ENCODE measurements at regions not wholly inside any gene's neighbourhood (a gene's known extent, or its start where the extent isn't known, plus 50 kb on each side); places are given as distances from the start of the nearest gene placed in this dataset.
"Not testable (repeated sequence)": the region's sequence is repeated elsewhere in the genome, so short reads cannot be mapped to it uniquely, and the experiment has no call there.

DNA sequence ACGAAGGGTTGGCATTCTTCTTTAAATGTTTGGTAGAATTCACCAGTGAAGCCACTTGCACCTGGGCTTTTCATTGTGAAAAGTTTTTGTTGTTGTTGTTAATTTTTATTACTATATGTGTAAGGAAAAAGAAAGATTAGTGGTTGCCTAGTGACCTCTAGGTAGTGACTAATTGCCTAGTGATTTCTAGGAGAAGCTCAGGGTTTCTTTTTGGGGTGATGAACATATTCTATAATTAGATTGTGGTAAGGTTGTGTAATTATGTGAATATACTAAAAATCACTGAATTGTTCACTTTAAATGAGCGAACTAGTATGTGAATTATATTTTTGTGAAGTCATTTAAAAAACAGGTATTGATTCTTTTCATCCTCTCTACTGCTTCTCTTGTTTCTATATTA, 123.8 kb upstream of the TMEM170B start:
- Mint-ChIP-seq H3K36me3 (ENCODE audit: low read depth) (no peaks in the 10 kb centered on the region), H3K4me3 (peak overlapping the region; percentile 17), H3K4me1 (ENCODE audit: low read depth) (peaks cover 49% of the 10 kb centered on the region), H3K27me3 (no peaks in the 10 kb centered on the region), H3K9me3 (peaks cover 5% of the 10 kb centered on the region), H3K27ac (peak overlapping the region; percentile 89)
- DNase-seq, result no peak

GRCh38 chr6:11413117-11413687, 124.3 kb upstream of the TMEM170B start:
- peak overlapping the region; percentile 89 for H3K27ac Mint-ChIP-seq
- no peaks in the 10 kb centered on the region for H3K36me3 Mint-ChIP-seq (ENCODE audit: low read depth)
- H3K4me3 Mint-ChIP-seq, result peak overlapping the region; percentile 34
- H3K27me3 Mint-ChIP-seq, result no peaks in the 10 kb centered on the region
- H3K9me3 Mint-ChIP-seq, result peaks cover 5% of the 10 kb centered on the region
- no peak for DNase-seq
- H3K4me1 Mint-ChIP-seq (ENCODE audit: low read depth), result peaks cover 49% of the 10 kb centered on the region

DNA sequence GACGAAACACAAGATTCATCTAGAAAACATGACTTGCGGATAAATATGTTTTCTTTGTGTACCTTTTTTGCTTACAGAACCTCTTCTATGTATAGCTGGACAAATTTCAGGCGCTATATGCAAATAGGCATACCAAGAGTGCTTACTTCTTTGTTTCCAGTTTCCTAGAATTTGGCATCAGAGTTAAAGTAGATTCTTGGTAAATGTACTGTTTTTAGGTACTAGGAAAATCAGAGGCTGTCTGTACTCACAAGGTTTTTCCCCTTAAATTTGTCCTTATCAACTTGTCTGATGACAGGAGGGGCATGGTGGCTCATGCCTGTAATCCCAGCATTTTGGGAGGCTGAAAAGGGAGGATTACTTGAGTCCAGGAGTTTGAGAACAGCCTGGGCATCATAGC, 124.9 kb upstream of the TMEM170B start:
- Mint-ChIP-seq H3K4me3 (peak overlapping the region; percentile 34), H3K4me1 (ENCODE audit: low read depth) (peaks cover 49% of the 10 kb centered on the region), H3K27ac (peak overlapping the region; percentile 89), H3K36me3 (ENCODE audit: low read depth) (no peaks in the 10 kb centered on the region), H3K9me3 (peaks cover 5% of the 10 kb centered on the region), H3K27me3 (no peaks in the 10 kb centered on the region)
- no peak for DNase-seq

GRCh38 chr6:11412011-11412424, 125.5 kb upstream of the TMEM170B start:
- DNase-seq, result no peak
- H3K9me3 Mint-ChIP-seq, result peaks cover 5% of the 10 kb centered on the region
- H3K27me3 Mint-ChIP-seq, result no peaks in the 10 kb centered on the region
- H3K36me3 Mint-ChIP-seq (ENCODE audit: low read depth), result no peaks in the 10 kb centered on the region
- no peak overlapping the region for H3K4me3 Mint-ChIP-seq
- peak overlapping the region; percentile 74 for H3K27ac Mint-ChIP-seq
- peaks cover 49% of the 10 kb centered on the region for H3K4me1 Mint-ChIP-seq (ENCODE audit: low read depth)

GRCh38 chr6:11411593-11411992, 126.0 kb upstream of the TMEM170B start:
- Mint-ChIP-seq H3K27me3 (no peaks in the 10 kb centered on the region), H3K4me1 (ENCODE audit: low read depth) (peaks cover 49% of the 10 kb centered on the region), H3K27ac (peak overlapping the region; percentile 74), H3K4me3 (no peak overlapping the region), H3K36me3 (ENCODE audit: low read depth) (no peaks in the 10 kb centered on the region), H3K9me3 (peaks cover 5% of the 10 kb centered on the region)
- DNase-seq, result no peak

DNA sequence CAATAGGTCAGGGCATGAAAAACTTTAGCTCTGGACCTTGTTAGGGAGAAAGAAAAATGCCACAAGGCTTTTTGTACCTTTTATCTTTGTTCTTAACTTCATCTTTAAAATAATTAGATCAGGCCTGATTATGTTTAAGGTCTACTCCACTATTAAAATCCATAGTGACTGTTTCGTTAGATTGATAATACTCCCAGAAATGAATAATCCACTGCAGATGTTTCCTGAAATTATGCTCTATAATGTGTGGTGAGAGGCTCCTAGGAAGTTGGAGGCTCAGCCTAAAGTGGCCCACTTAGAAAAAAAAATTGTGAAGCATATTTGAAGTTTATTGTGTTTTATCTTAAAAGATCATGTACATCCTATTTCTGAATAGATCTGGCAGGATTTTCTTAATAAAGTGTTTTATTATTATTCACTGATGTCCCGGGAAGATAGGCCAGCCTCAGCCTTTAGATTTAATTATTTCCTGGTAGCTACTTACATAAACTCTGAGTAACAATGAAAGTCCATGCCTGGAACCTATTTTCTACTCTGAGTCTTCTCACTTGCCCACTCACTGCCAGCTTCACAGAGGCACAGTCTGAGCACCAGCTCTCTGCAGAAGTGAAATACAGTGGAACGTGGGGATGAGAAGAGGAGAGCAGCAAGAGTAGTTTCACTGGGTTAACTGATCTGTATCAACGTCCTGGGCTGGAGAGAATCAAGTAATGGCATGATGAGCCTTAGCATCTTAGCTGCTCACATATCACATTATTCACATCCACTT, 126.8 kb upstream of the TMEM170B start:
- Mint-ChIP-seq H3K27me3 (no peaks in the 10 kb centered on the region), H3K27ac (peak overlapping the region; percentile 81), H3K9me3 (no peaks in the 10 kb centered on the region), H3K4me1 (ENCODE audit: low read depth) (peaks cover 42% of the 10 kb centered on the region), H3K36me3 (ENCODE audit: low read depth) (no peaks in the 10 kb centered on the region), H3K4me3 (no peak overlapping the region)
- DNase-seq, result no peak

- H3K27me3 Mint-ChIP-seq, result no peaks in the 10 kb centered on the region
- H3K4me3 Mint-ChIP-seq, result no peak overlapping the region
- no peak for DNase-seq
- no peak overlapping the region for H3K27ac Mint-ChIP-seq
- no peaks in the 10 kb centered on the region for H3K9me3 Mint-ChIP-seq
- H3K36me3 Mint-ChIP-seq (ENCODE audit: low read depth), result no peaks in the 10 kb centered on the region
- H3K4me1 Mint-ChIP-seq (ENCODE audit: low read depth), result peaks cover 34% of the 10 kb centered on the region
Observed at GRCh38 chr6:11409371-11409770, 128.2 kb upstream of the TMEM170B start.

GRCh38 chr6:11407414-11407813, 130.1 kb upstream of the TMEM170B start:
- Mint-ChIP-seq H3K27me3 (no peaks in the 10 kb centered on the region), H3K9me3 (no peaks in the 10 kb centered on the region), H3K4me3 (no peak overlapping the region), H3K27ac (no peak overlapping the region), H3K4me1 (ENCODE audit: low read depth) (peaks cover 18% of the 10 kb centered on the region), H3K36me3 (ENCODE audit: low read depth) (no peaks in the 10 kb centered on the region)
- DNase-seq, result no peak

DNA sequence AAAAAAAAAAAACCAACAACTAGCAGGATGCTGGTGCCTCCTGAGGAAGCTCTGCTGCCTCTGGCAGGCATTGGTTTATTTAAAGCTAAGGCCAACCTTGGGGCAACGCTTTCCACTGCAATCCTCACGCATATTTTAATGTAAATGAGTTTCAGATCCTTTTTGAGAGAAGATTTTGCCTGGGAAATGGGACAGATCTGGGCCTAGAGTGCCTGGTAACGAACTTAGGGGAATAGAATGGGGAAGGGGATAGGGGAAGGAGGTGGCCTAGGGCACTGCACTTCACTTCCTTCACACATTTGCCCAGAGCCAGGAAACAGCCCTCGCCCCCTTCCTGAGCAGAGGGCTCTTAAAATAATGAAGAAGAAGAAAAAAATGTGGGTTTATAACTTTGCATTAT, 132.7 kb upstream of the TMEM170B start:
- no peak for DNase-seq
- Mint-ChIP-seq H3K4me3 (no peak overlapping the region), H3K4me1 (ENCODE audit: low read depth) (peaks cover 4% of the 10 kb centered on the region), H3K36me3 (ENCODE audit: low read depth) (no peaks in the 10 kb centered on the region), H3K9me3 (no peaks in the 10 kb centered on the region), H3K27me3 (no peaks in the 10 kb centered on the region), H3K27ac (no peak overlapping the region)

- Mint-ChIP-seq H3K9me3 (no peaks in the 10 kb centered on the region), H3K36me3 (ENCODE audit: low read depth) (no peaks in the 10 kb centered on the region), H3K4me3 (no peak overlapping the region), H3K27me3 (no peaks in the 10 kb centered on the region), H3K27ac (no peak overlapping the region), H3K4me1 (ENCODE audit: low read depth) (peaks cover 2% of the 10 kb centered on the region)
- no peak for DNase-seq
Observed at GRCh38 chr6:11404081-11404480, 133.5 kb upstream of the TMEM170B start.

GRCh38 chr6:11403035-11403601, 134.4 kb upstream of the TMEM170B start:
- Mint-ChIP-seq H3K36me3 (ENCODE audit: low read depth) (no peaks in the 10 kb centered on the region), H3K4me1 (ENCODE audit: low read depth) (peaks cover 1% of the 10 kb centered on the region), H3K4me3 (no peak overlapping the region), H3K27ac (no peak overlapping the region), H3K9me3 (no peaks in the 10 kb centered on the region), H3K27me3 (no peaks in the 10 kb centered on the region)
- no peak for DNase-seq

GRCh38 chr6:11402581-11402980, 135.0 kb upstream of the TMEM170B start:
- not testable (repeated sequence) for H3K9me3 Mint-ChIP-seq; H3K36me3 Mint-ChIP-seq (ENCODE audit: low read depth); H3K4me3 Mint-ChIP-seq; DNase-seq; H3K4me1 Mint-ChIP-seq (ENCODE audit: low read depth); H3K27ac Mint-ChIP-seq; H3K27me3 Mint-ChIP-seq

GRCh38 chr6:11401954-11402353, 135.6 kb upstream of the TMEM170B start:
- not testable (repeated sequence) for H3K36me3 Mint-ChIP-seq (ENCODE audit: low read depth); H3K27me3 Mint-ChIP-seq; H3K9me3 Mint-ChIP-seq; H3K27ac Mint-ChIP-seq; H3K4me3 Mint-ChIP-seq; DNase-seq; H3K4me1 Mint-ChIP-seq (ENCODE audit: low read depth)

DNA sequence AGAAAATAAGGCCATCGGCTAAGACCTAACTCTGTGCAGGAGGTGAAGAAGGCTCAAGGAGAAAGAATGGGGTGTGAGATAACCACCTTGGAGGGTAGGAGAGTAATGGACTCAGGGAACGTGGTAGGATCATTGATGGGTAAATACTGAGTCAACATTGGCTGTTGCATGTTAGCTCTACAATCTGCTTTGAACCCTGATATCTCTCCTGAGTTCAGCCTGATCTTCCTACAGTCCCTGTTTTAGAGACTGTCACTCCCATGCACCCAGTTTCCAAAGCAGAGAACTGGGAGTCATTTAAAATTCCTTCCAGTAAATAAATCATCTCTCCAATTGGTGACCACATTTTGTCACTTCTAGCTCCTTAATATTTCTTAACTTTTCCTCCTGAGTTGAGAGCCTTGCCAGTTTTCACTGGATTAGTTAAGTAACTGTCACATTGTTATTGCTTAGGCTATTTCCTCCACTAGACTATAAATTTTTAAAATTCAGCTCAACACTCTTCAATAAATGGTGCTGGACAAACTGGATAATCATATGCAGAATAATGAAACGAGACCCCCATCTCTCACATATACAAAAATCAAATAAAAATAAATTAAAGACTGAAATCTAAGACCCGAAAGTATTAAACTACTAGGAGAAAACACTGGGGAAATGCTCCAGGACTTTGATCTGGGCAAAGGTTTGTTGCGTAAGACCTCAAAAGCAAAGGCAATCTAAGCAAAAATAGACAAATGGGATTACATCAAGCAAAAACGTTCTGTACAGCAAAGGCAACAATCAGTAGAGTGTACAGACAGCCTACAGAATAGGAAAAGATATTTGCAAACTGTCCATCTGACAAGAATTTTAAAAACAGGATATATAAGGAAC, 138.9 kb upstream of the TMEM170B start:
- H3K4me1 Mint-ChIP-seq (ENCODE audit: low read depth), result peaks cover 1% of the 10 kb centered on the region
- H3K36me3 Mint-ChIP-seq (ENCODE audit: low read depth), result no peaks in the 10 kb centered on the region
- no peaks in the 10 kb centered on the region for H3K9me3 Mint-ChIP-seq
- DNase-seq, result no peak
- no peaks in the 10 kb centered on the region for H3K27me3 Mint-ChIP-seq
- H3K27ac Mint-ChIP-seq, result no peak overlapping the region
- H3K4me3 Mint-ChIP-seq, result no peak overlapping the region

All from activated T-cell treated with anti-CD3 and anti-CD28 coated beads, Interleukin-2, amount 50 U/mL, for 24 hours (primary cell).